ENCODE measurements at regions not wholly inside any gene's neighbourhood (a gene's known extent, or its start where the extent isn't known, plus 50 kb on each side); places are given as distances from the start of the nearest gene placed in this dataset.

GRCh38 chr18:29648891-29649290, 1393.7 kb downstream of the DSC3 start:
- Histone ChIP-seq H4K20me1 (ENCODE audit: control insufficient read depth, extremely low read depth, insufficient read depth, low read length) (no peaks in the 10 kb centered on the region), H3K27ac (ENCODE audit: control insufficient read depth, insufficient read depth, low read length) (no peak overlapping the region), H3K4me3 (ENCODE audit: control insufficient read depth in 2 of 3, extremely low read depth in 1 of 3, insufficient read depth in 2 of 3, low read depth in 1 of 3, low read length in 3 of 3) (no peak overlapping the region), H3K36me3 (ENCODE audit: control insufficient read depth in 2 of 2, extremely low read depth in 1 of 2, insufficient read depth in 2 of 2, low read length in 2 of 2) (no peaks in the 10 kb centered on the region), H3K79me2 (ENCODE audit: control insufficient read depth, insufficient read depth, low read length) (no peaks in the 10 kb centered on the region), H3K9me1 (ENCODE audit: control insufficient read depth, extremely low read depth, insufficient read depth, low read length) (no peaks in the 10 kb centered on the region), H3K9ac (ENCODE audit: control insufficient read depth, extremely low read depth, insufficient read depth, low read length) (no peak overlapping the region), H3K4me2 (ENCODE audit: control insufficient read depth, extremely low read depth, insufficient read depth, low read depth, low read length) (no peak overlapping the region), H3K9me3 (ENCODE audit: control insufficient read depth, low read depth, low read length) (no peaks in the 10 kb centered on the region), H3K4me1 (ENCODE audit: control insufficient read depth, extremely low read depth, insufficient read depth, low read length) (no peaks in the 10 kb centered on the region), H3K27me3 (ENCODE audit: control insufficient read depth, extremely low read depth, insufficient read depth, low read length) (no peaks in the 10 kb centered on the region), H2AFZ (ENCODE audit: control insufficient read depth, low read length) (no peak overlapping the region)
- FAIRE-seq, result no peak
- no peak for TF ChIP-seq EZH2 (IDR thresholded peaks at IDR 0.05; ENCODE audit: low read length)
- no peak for DNase-seq (ENCODE audit: low read depth, low spot score)
- dilution Hi-C loops (cut with MboI; ENCODE audit: extremely low pct_ligation_motif_present, low sequenced_read_pairs), result no loop called here

DNA sequence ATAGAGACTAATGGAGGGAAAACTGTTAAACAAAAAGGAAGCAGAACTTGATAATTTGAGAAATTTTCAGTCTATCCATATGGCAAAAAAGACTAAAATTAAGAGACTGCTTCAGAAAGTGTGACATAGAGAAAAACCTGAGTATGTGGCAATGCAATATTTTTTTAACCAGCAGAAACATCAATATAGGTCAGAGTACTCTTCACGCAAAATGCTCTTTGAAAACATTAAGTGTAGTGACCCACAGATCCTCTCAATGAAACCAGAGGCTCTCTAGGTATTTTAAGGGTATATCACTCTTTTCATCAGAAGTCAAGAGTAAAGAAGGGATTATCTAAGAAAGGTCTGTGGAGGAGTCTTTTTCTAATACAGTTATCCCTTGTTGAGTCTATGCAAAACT, 1394.8 kb downstream of the DSC3 start:
- H3K79me2 ChIP-seq (ENCODE audit: control insufficient read depth, insufficient read depth, low read length), result no peaks in the 10 kb centered on the region
- H2AFZ ChIP-seq (ENCODE audit: control insufficient read depth, low read length), result no peak overlapping the region
- H3K27me3 ChIP-seq (ENCODE audit: control insufficient read depth, extremely low read depth, insufficient read depth, low read length), result no peaks in the 10 kb centered on the region
- H4K20me1 ChIP-seq (ENCODE audit: control insufficient read depth, extremely low read depth, insufficient read depth, low read length), result no peaks in the 10 kb centered on the region
- no peak overlapping the region for H3K9ac ChIP-seq (ENCODE audit: control insufficient read depth, extremely low read depth, insufficient read depth, low read length)
- H3K4me2 ChIP-seq (ENCODE audit: control insufficient read depth, extremely low read depth, insufficient read depth, low read depth, low read length), result no peak overlapping the region
- no peaks in the 10 kb centered on the region for H3K9me1 ChIP-seq (ENCODE audit: control insufficient read depth, extremely low read depth, insufficient read depth, low read length)
- no peak for TF ChIP-seq EZH2 (IDR thresholded peaks at IDR 0.05; ENCODE audit: low read length)
- TF ChIP-seq, protein P1, sequence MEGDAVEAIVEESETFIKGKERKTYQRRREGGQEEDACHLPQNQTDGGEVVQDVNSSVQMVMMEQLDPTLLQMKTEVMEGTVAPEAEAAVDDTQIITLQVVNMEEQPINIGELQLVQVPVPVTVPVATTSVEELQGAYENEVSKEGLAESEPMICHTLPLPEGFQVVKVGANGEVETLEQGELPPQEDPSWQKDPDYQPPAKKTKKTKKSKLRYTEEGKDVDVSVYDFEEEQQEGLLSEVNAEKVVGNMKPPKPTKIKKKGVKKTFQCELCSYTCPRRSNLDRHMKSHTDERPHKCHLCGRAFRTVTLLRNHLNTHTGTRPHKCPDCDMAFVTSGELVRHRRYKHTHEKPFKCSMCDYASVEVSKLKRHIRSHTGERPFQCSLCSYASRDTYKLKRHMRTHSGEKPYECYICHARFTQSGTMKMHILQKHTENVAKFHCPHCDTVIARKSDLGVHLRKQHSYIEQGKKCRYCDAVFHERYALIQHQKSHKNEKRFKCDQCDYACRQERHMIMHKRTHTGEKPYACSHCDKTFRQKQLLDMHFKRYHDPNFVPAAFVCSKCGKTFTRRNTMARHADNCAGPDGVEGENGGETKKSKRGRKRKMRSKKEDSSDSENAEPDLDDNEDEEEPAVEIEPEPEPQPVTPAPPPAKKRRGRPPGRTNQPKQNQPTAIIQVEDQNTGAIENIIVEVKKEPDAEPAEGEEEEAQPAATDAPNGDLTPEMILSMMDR (optimal IDR thresholded peaks at IDR 0.05 in 1 of 3, IDR thresholded peaks at IDR 0.05 in 1 of 3, conservative IDR thresholded peaks at IDR 0.05 in 1 of 3; ENCODE audit: extremely low read depth in 1 of 3, insufficient read depth in 2 of 3, low read length in 3 of 3), result no peak
- H3K36me3 ChIP-seq (ENCODE audit: control insufficient read depth in 2 of 2, extremely low read depth in 1 of 2, insufficient read depth in 2 of 2, low read length in 2 of 2), result no peaks in the 10 kb centered on the region
- no peaks in the 10 kb centered on the region for H3K4me1 ChIP-seq (ENCODE audit: control insufficient read depth, extremely low read depth, insufficient read depth, low read length)
- dilution Hi-C loops (cut with MboI; ENCODE audit: extremely low pct_ligation_motif_present, low sequenced_read_pairs), result no loop called here
- FAIRE-seq (no peak), DNase-seq (ENCODE audit: low read depth, low spot score) (no peak)
- H3K27ac ChIP-seq (ENCODE audit: control insufficient read depth, insufficient read depth, low read length), result no peak overlapping the region
- no peaks in the 10 kb centered on the region for H3K9me3 ChIP-seq (ENCODE audit: control insufficient read depth, low read depth, low read length)
- no peak overlapping the region for H3K4me3 ChIP-seq (ENCODE audit: control insufficient read depth in 2 of 3, extremely low read depth in 1 of 3, insufficient read depth in 2 of 3, low read depth in 1 of 3, low read length in 3 of 3)

GRCh38 chr18:29644276-29644675, 1398.3 kb downstream of the DSC3 start:
- dilution Hi-C loops (cut with MboI; ENCODE audit: extremely low pct_ligation_motif_present, low sequenced_read_pairs), result no loop called here
- H2AFZ ChIP-seq (ENCODE audit: control insufficient read depth, low read length), result no peak overlapping the region
- no peak for DNase-seq (ENCODE audit: low read depth, low spot score)
- TF ChIP-seq, protein P1 (optimal IDR thresholded peaks at IDR 0.05 in 1 of 3, IDR thresholded peaks at IDR 0.05 in 1 of 3, conservative IDR thresholded peaks at IDR 0.05 in 1 of 3; ENCODE audit: extremely low read depth in 1 of 3, insufficient read depth in 2 of 3, low read length in 3 of 3), result no peak
- no peak for TF ChIP-seq EZH2 (IDR thresholded peaks at IDR 0.05; ENCODE audit: low read length)
- H3K4me2 ChIP-seq (ENCODE audit: control insufficient read depth, extremely low read depth, insufficient read depth, low read depth, low read length), result no peak overlapping the region
- no peak for FAIRE-seq
- H3K9me1 ChIP-seq (ENCODE audit: control insufficient read depth, extremely low read depth, insufficient read depth, low read length), result no peaks in the 10 kb centered on the region
- H3K4me3 ChIP-seq (ENCODE audit: control insufficient read depth in 2 of 3, extremely low read depth in 1 of 3, insufficient read depth in 2 of 3, low read depth in 1 of 3, low read length in 3 of 3), result no peak overlapping the region
- no peaks in the 10 kb centered on the region for H3K36me3 ChIP-seq (ENCODE audit: control insufficient read depth in 2 of 2, extremely low read depth in 1 of 2, insufficient read depth in 2 of 2, low read length in 2 of 2)
- H3K27ac ChIP-seq (ENCODE audit: control insufficient read depth, insufficient read depth, low read length), result no peak overlapping the region
- H3K27me3 ChIP-seq (ENCODE audit: control insufficient read depth, extremely low read depth, insufficient read depth, low read length), result no peaks in the 10 kb centered on the region
- H4K20me1 ChIP-seq (ENCODE audit: control insufficient read depth, extremely low read depth, insufficient read depth, low read length), result no peaks in the 10 kb centered on the region
- H3K9me3 ChIP-seq (ENCODE audit: control insufficient read depth, low read depth, low read length), result no peaks in the 10 kb centered on the region
- no peak overlapping the region for H3K9ac ChIP-seq (ENCODE audit: control insufficient read depth, extremely low read depth, insufficient read depth, low read length)
- no peaks in the 10 kb centered on the region for H3K4me1 ChIP-seq (ENCODE audit: control insufficient read depth, extremely low read depth, insufficient read depth, low read length)
- no peaks in the 10 kb centered on the region for H3K79me2 ChIP-seq (ENCODE audit: control insufficient read depth, insufficient read depth, low read length)

All from keratinocyte (primary cell).